PC-3 (cell line): ENCODE measurements at regions not wholly inside any gene's neighbourhood (a gene's known extent, or its start where the extent isn't known, plus 50 kb on each side); places are given as distances from the start of the nearest gene placed in this dataset.

Experiments
- ATAC-seq: fragments of 200-7000 bp; cut with Tn5 transposase; 2 replicates; pipeline ENCODE4 v1.9.1; 2020; ENCODE audit warnings: mild to moderate bottlenecking, moderate library complexity
- BruUV-seq: library from RNA; stranded (reverse); fragments of 400-500 nt; replicated peaks from 2 replicates; lab custom pipeline; 2021; lab: Mats Ljungman, UMichigan
- CTCF ChIA-PET: fragments of 300-600 bp; sonication (Branson Sonifier 250); formaldehyde crosslinking; loops from one replicate; lab custom pipeline; 2022; ENCODE audit warnings: antibody characterized with exemption; lab: Charles Lee
- POLR2A ChIA-PET: fragments of 300-600 bp; sonication (Branson Sonifier 250); formaldehyde crosslinking; loops from one replicate; lab custom pipeline; 2022; ENCODE audit warnings: antibody characterized with exemption; ENCODE audit not compliant: unreplicated experiment; lab: Charles Lee
- DNase-seq: peaks from one replicate; pipeline ENCODE4 v3.0.0-alpha.2; 2015
- H2AFZ ChIP-seq: fragments of 300-600 bp; sonication (generic); 2 replicates; pipeline ENCODE4 v1.6.0; 2016; ENCODE audit warnings: antibody characterized with exemption, low read length
- H3F3A ChIP-seq: fragments of 300-600 bp; sonication (generic); one replicate; pipeline ENCODE4 v1.6.0; 2017; ENCODE audit warnings: antibody characterized with exemption, low read length, control low read depth, mild to moderate bottlenecking; ENCODE audit not compliant: unreplicated experiment
- H3K27ac ChIP-seq: fragments of 300-600 bp; sonication (generic); 2 replicates; pipeline ENCODE4 v1.5.1; 2016; ENCODE audit warnings: mild to moderate bottlenecking, low read length
- H3K27me3 ChIP-seq: fragments of 300-600 bp; sonication (generic); 2 replicates; pipeline ENCODE4 v1.6.1; 2016; ENCODE audit warnings: low read length, mixed read lengths
- H3K36me3 ChIP-seq: fragments of 300-600 bp; sonication (generic); 2 replicates; pipeline ENCODE4 v1.6.1; 2016; ENCODE audit warnings: low read depth, mixed run types, low read length, mixed read lengths
- H3K4me1 ChIP-seq: fragments of 300-600 bp; sonication (generic); 2 replicates; pipeline ENCODE4 v1.5.1; 2016; ENCODE audit warnings: low read length; ENCODE audit not compliant: insufficient read depth
- H3K4me2 ChIP-seq: fragments of 300-600 bp; sonication (generic); 2 replicates; pipeline ENCODE4 v1.6.0; 2016; ENCODE audit warnings: low read length
- H3K4me3 ChIP-seq: fragments of 300-600 bp; sonication (generic); 2 replicates; pipeline ENCODE4 v1.5.1; 2016; ENCODE audit warnings: mild to moderate bottlenecking, low read length, mixed read lengths
- H3K79me2 ChIP-seq: fragments of 300-600 bp; sonication (generic); 2 replicates; pipeline ENCODE4 v1.6.1; 2017; ENCODE audit warnings: low read length, mixed read lengths
- H3K9ac ChIP-seq: fragments of 300-600 bp; sonication (generic); 2 replicates; pipeline ENCODE4 v1.6.0; 2016; ENCODE audit warnings: mild to moderate bottlenecking, low read length
- H3K9me2 ChIP-seq: fragments of 300-600 bp; sonication (generic); replicated peaks from 2 replicates; pipeline ENCODE4 v1.6.1; 2016; ENCODE audit warnings: mixed run types, low read length, mixed read lengths
- H3K9me3 ChIP-seq: fragments of 300-600 bp; sonication (generic); 2 replicates; pipeline ENCODE4 v1.6.1; 2016; ENCODE audit warnings: low read length, mixed read lengths
- H4K20me1 ChIP-seq: fragments of 300-600 bp; sonication (generic); 2 replicates; pipeline ENCODE4 v1.6.1; 2016; ENCODE audit warnings: low read length, mixed read lengths
- CTCF ChIP-seq: fragments of 300-600 bp; sonication (generic); conservative IDR thresholded peaks from 2 replicates; pipeline ENCODE4 v1.5.1; 2017; ENCODE audit warnings: antibody characterized with exemption, low read depth, mild to moderate bottlenecking, low read length
- EZH2 ChIP-seq: fragments of 300-600 bp; sonication (generic); IDR thresholded peaks from one replicate; pipeline ENCODE4 v1.6.1; 2017; ENCODE audit warnings: antibody characterized with exemption, mild to moderate bottlenecking, low read length; ENCODE audit not compliant: unreplicated experiment
- EZH2phosphoT487 ChIP-seq: fragments of 300-600 bp; sonication (generic); IDR thresholded peaks from 2 replicates; pipeline ENCODE4 v1.6.1; 2018; ENCODE audit warnings: mild to moderate bottlenecking, antibody characterized with exemption, low read length, borderline replicate concordance
- intact Hi-C: fragments of 100-400 bp; cut with micrococcal nuclease; formaldehyde crosslinking; loops from 2 replicates; pipeline ENCODE4 v1.9.0; 2023

GRCh38 chr10:62960416-62960815 lies 144.2 kb upstream of the EGR2 start:
- Histone ChIP-seq H3K27ac (peak overlapping the region; percentile 73), H3K4me1 (peaks cover 37% of the 10 kb centered on the region), H3K36me3 (no peaks in the 10 kb centered on the region), H3K9me2 (no peaks in the 10 kb centered on the region), H3K27me3 (no peaks in the 10 kb centered on the region), H3K4me2 (peak overlapping the region; percentile 43), H3K79me2 (no peaks in the 10 kb centered on the region), H4K20me1 (no peaks in the 10 kb centered on the region), H2AFZ (peak overlapping the region; percentile 18), H3K9me3 (no peaks in the 10 kb centered on the region), H3F3A (peaks cover 8% of the 10 kb centered on the region), H3K9ac (peak overlapping the region; percentile 14), H3K4me3 (peak overlapping the region; percentile 1)
- TF ChIP-seq CTCF (no peak), EZH2 (no peak), EZH2phosphoT487 (no peak)
- POLR2A ChIA-PET = interaction anchor here (1.1 kb wide), 1 partner anchor 173 kb away, joined by 3 read pairs; the partner anchor contains the start of gene NRBF2
- CTCF ChIA-PET = no interaction called here
- ATAC-seq = peak; percentile 83
- DNase-seq = peak; percentile 100
- intact Hi-C loops = loop anchor here (2.0 kb wide), 1 partner anchor 44 kb away; no protein-coding TSS in a partner anchor
- no TSS peak for BruUV-seq

GRCh38 chr10:62959553-62959952 lies 143.4 kb upstream of the EGR2 start:
- H3K4me1 ChIP-seq = peaks cover 37% of the 10 kb centered on the region
- intact Hi-C loops = loop anchor here (1.0 kb wide), 1 partner anchor 125 kb away; no protein-coding TSS in a partner anchor
- TF ChIP-seq EZH2 (no peak), CTCF (peak; percentile 65), EZH2phosphoT487 (no peak)
- no peaks in the 10 kb centered on the region for H4K20me1 ChIP-seq
- ChIA-PET CTCF (interaction anchor here (0.6 to 1.4 kb wide), 10 partner anchors 12 to 343 kb away, joined by 3 to 11 read pairs (median 6); no protein-coding TSS in a partner anchor), POLR2A (interaction anchor here (0.6 to 1.1 kb wide), 4 partner anchors 18 to 174 kb away, joined by 3 to 8 read pairs (median 4); partner anchors contain the start of genes EGR2 and NRBF2)
- peak; percentile 96 for DNase-seq
- BruUV-seq = no TSS peak
- peak; percentile 60 for ATAC-seq
- no peaks in the 10 kb centered on the region for H3K9me2 ChIP-seq
- no peaks in the 10 kb centered on the region for H3K79me2 ChIP-seq
- no peaks in the 10 kb centered on the region for H3K9me3 ChIP-seq
- no peaks in the 10 kb centered on the region for H3K36me3 ChIP-seq
- peak overlapping the region; percentile 14 for H3K9ac ChIP-seq
- H3K4me2 ChIP-seq = peak overlapping the region; percentile 43
- H3K4me3 ChIP-seq = peak overlapping the region; percentile 1
- H3F3A ChIP-seq = peaks cover 8% of the 10 kb centered on the region
- H3K27me3 ChIP-seq = no peaks in the 10 kb centered on the region
- H2AFZ ChIP-seq = peak overlapping the region; percentile 18
- peak overlapping the region; percentile 73 for H3K27ac ChIP-seq

DNA sequence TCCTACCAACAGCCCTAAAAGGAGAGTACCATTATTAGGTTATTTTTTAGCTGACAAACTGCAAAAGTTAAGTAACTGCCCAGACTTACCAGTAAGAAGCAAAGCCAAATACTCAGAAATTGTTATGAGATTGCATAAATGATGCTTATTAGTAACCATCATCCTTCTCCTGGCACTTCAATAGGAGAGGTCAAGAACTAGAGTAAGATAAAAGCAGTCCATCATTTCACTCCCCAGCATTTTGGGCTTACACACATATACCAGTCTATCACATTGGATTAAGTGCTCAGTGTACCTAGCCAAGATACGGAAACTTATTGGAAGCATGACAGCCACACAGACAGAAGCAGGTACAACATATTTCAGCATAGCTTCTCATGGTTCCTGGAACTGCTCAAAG lies 142.8 kb upstream of the EGR2 start:
- peaks cover 37% of the 10 kb centered on the region for H3K4me1 ChIP-seq
- DNase-seq = peak; percentile 25
- H3K79me2 ChIP-seq = no peaks in the 10 kb centered on the region
- BruUV-seq = no TSS peak
- peak overlapping the region; percentile 73 for H3K27ac ChIP-seq
- no peak for TF ChIP-seq EZH2phosphoT487
- no peaks in the 10 kb centered on the region for H3K27me3 ChIP-seq
- H3K9me2 ChIP-seq = no peaks in the 10 kb centered on the region
- H3K36me3 ChIP-seq = no peaks in the 10 kb centered on the region
- ATAC-seq = no peak
- ChIA-PET CTCF (interaction anchor here (1.1 to 1.4 kb wide), 2 partner anchors 46 to 125 kb away, joined by 4 to 7 read pairs; no protein-coding TSS in a partner anchor), POLR2A (interaction anchor here (1.1 kb wide), 1 partner anchor 174 kb away, joined by 3 read pairs; the partner anchor contains the start of gene NRBF2)
- no peak overlapping the region for H3K9ac ChIP-seq
- H2AFZ ChIP-seq = peak overlapping the region; percentile 18
- no peaks in the 10 kb centered on the region for H3K9me3 ChIP-seq
- no peaks in the 10 kb centered on the region for H4K20me1 ChIP-seq
- intact Hi-C loops = loop anchor here (1.0 kb wide), 1 partner anchor 125 kb away; no protein-coding TSS in a partner anchor
- H3K4me3 ChIP-seq = no peak overlapping the region
- H3F3A ChIP-seq = peaks cover 8% of the 10 kb centered on the region
- peak overlapping the region; percentile 43 for H3K4me2 ChIP-seq
